ENCODE measurements at regions not wholly inside any gene's neighbourhood (a gene's known extent, or its start where the extent isn't known, plus 50 kb on each side); places are given as distances from the start of the nearest gene placed in this dataset.

DNA sequence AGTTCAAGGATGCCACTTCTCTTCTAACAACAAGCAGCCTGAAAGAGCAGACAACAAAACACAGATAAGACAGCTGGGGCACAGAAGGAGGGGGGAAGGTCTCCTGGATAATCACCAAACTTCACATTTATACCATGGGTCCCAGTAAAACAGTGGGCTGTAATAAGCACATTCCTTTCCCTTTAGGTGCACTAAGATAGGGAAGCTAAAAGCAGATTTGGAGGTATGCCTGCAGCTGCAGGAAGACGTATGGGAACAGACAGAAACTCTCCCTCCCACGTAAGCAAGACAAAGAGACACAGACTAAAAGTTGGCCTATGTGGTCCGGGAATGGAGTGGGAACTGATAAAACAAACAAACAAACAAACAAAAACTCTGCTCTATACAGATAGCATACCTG lies 612.1 kb downstream of the MRPL39 start:
- TF ChIP-seq, protein P1, sequence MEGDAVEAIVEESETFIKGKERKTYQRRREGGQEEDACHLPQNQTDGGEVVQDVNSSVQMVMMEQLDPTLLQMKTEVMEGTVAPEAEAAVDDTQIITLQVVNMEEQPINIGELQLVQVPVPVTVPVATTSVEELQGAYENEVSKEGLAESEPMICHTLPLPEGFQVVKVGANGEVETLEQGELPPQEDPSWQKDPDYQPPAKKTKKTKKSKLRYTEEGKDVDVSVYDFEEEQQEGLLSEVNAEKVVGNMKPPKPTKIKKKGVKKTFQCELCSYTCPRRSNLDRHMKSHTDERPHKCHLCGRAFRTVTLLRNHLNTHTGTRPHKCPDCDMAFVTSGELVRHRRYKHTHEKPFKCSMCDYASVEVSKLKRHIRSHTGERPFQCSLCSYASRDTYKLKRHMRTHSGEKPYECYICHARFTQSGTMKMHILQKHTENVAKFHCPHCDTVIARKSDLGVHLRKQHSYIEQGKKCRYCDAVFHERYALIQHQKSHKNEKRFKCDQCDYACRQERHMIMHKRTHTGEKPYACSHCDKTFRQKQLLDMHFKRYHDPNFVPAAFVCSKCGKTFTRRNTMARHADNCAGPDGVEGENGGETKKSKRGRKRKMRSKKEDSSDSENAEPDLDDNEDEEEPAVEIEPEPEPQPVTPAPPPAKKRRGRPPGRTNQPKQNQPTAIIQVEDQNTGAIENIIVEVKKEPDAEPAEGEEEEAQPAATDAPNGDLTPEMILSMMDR (IDR thresholded peaks at IDR 0.05; ENCODE audit: low read depth, low read length), result no peak
- no peak for DNase-seq (ENCODE audit: extremely low read depth, low read depth)

- DNase-seq (ENCODE audit: extremely low read depth, low read depth), result no peak
- TF ChIP-seq, protein P1 (IDR thresholded peaks at IDR 0.05; ENCODE audit: low read depth, low read length), result no peak
Observed at GRCh38 chr21:24994717-24995116, 612.6 kb downstream of the MRPL39 start.

DNA sequence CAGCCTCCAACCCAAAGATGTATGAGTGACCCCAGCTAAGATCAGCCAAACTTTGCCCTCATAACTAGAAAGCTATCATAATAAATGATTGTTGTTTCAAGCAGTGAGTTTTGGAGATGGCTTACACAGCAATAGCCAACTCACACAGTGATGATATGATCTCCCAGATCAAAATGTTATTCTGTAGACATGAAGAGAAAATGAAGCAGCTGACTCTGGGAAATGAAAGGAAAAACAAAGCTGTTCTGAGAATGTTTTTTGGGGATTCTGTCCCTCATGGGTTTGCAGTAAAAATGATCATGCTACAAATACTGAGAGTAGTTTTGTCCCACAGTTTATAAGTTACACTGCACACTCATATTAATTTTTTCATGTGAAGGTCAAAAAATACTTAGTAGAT lies 617.8 kb downstream of the MRPL39 start:
- no peak for DNase-seq (ENCODE audit: extremely low read depth, low read depth)
- TF ChIP-seq, protein P1 (IDR thresholded peaks at IDR 0.05; ENCODE audit: low read depth, low read length), result no peak

DNA sequence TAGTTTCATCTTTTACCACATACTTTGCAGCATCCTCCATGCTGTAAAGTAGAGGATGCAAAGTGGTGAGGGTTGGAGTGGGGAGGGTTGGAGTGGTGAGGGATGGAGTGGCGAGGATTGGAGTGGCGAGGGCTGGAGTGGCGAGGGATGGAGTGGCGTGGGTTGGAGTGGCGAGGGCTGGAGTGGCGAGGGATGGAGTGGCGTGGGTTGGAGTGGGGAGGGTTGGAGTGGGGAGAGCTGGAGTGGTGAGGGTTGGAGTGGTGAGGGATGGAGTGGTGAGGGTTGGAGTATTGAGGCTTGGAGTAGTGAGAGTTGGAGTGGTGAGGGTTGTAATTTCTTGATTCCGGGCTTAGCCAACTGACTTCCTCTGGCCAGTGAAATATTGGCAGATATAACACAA lies 618.3 kb downstream of the MRPL39 start:
- DNase-seq (ENCODE audit: extremely low read depth, low read depth), result no peak
- TF ChIP-seq, protein P1 (IDR thresholded peaks at IDR 0.05; ENCODE audit: low read depth, low read length), result no peak

DNA sequence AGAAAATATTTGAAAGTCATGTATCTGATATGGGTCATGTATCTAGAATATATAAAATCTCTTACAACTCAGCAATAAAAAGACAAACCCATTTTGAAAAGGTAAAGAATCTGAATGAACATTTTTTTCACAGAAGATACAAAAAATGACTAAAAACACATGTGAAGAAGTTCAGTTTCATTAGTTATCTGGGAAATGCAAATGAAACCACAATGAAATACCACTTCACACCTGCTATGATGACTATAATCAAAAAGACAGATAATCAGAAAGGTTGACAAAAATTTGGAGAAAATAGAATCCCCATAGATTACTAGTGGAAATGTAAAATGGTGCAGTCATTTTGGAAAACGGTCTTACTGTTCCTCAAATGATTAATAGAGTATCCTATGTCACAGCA lies 631.0 kb downstream of the MRPL39 start:
- DNase-seq (ENCODE audit: extremely low read depth, low read depth), result no peak
- TF ChIP-seq, protein P1 (IDR thresholded peaks at IDR 0.05; ENCODE audit: low read depth, low read length), result no peak

DNA sequence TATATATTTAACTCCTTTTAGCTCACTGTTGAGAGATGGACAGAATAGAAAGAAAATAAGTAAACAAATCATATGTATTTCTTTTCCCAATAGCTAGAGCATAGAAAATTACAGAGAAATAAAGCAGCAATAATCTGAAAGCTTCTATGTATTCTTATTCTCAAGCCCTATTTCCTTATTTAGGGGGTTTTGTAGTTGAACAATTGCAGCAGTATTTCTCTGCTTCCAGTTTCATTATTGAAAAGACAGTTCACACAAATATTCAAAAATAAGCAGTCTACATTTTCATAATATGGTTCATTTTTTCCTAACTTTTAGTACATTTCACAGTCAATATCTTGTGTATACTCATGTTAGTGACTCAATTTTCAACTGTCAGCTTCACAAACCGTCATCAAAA lies 638.2 kb downstream of the MRPL39 start:
- DNase-seq (ENCODE audit: extremely low read depth, low read depth), result no peak
- TF ChIP-seq, protein P1 (IDR thresholded peaks at IDR 0.05; ENCODE audit: low read depth, low read length), result no peak

DNA sequence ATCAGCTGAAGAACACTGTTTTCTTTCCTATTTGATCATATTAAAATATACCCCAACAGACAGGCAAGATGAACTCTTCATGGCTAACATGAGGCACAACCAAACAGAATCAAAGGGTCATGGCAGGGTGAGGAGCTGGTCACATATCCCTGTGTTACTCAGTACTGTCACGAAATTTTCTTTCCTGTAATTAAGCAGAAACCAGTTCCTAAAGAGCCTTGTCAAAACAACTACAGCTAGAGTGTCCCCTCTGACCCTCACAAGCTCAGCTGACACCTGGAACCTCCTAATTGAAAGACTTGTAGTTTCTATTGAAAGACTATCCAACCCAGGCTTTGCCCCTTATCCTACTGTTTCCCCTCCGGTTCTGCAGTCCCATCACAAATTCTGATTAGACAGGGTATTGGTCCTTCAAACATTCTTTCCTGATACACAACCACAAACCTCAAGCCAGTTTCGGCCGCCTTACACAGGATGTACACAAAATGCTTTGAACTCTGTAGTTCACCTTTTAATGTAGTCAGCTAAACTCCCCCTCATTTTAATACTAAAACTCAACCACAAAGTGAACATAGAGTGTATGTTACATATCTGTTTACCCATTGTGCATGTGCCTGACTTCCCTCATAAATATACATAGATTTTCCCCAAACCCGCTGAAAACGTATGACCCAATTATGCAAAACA lies 651.9 kb downstream of the MRPL39 start:
- DNase-seq (ENCODE audit: extremely low read depth, low read depth), result no peak
- TF ChIP-seq, protein P1 (IDR thresholded peaks at IDR 0.05; ENCODE audit: low read depth, low read length), result no peak

Measured in AG09319 (cell line).